OCI-LY7 (cell line): ENCODE measurements at regions not wholly inside any gene's neighbourhood (a gene's known extent, or its start where the extent isn't known, plus 50 kb on each side); places are given as distances from the start of the nearest gene placed in this dataset.

ENCODE experiments used
- BruUV-seq: library from RNA; stranded (reverse); fragments of 400-500 nt; replicated peaks from 2 replicates; lab custom pipeline; 2021; lab: Mats Ljungman, UMichigan
- CTCF ChIA-PET: fragments of 300-600 bp; sonication (Branson Sonifier 250); formaldehyde crosslinking; loops from one replicate; lab custom pipeline; 2022; ENCODE audit warnings: antibody characterized with exemption; ENCODE audit not compliant: unreplicated experiment; lab: Charles Lee
- POLR2A ChIA-PET: fragments of 300-600 bp; sonication (Branson Sonifier 250); formaldehyde crosslinking; loops from one replicate; lab custom pipeline; 2022; ENCODE audit warnings: antibody characterized with exemption; lab: Charles Lee
- DNase-seq: peaks from one replicate; pipeline ENCODE4 v3.0.0-alpha.2; 2015; ENCODE audit warnings: low spot score
- H2AFZ ChIP-seq: fragments of 200-600 bp; sonication (generic), shearing (Covaris generic); 2 replicates; pipeline ENCODE4 v1.6.1; 2014; ENCODE audit warnings: mild to moderate bottlenecking, antibody characterized with exemption, low read length, moderate library complexity
- H3K27ac ChIP-seq: fragments of 200-600 bp; sonication (generic); 2 replicates; pipeline ENCODE4 v1.5.1; 2014; ENCODE audit warnings: mixed run types, low read depth, mild to moderate bottlenecking, moderate library complexity, low read length, inconsistent platforms; ENCODE audit not compliant: poor library complexity, severe bottlenecking
- H3K36me3 ChIP-seq: fragments of 200-600 bp; sonication (generic); 2 replicates; pipeline ENCODE4 v1.6.1; 2014; ENCODE audit warnings: mild to moderate bottlenecking, antibody characterized with exemption, low read length, moderate library complexity, mixed read lengths; ENCODE audit not compliant: insufficient read depth
- H3K4me1 ChIP-seq: fragments of 200-600 bp; sonication (generic); 2 replicates; pipeline ENCODE4 v1.5.1; 2014; ENCODE audit warnings: mild to moderate bottlenecking, low read length; ENCODE audit not compliant: insufficient read depth, poor library complexity, severe bottlenecking
- H3K4me2 ChIP-seq: fragments of 200-600 bp; sonication (generic); 2 replicates; pipeline ENCODE4 v1.6.1; 2014; ENCODE audit warnings: mild to moderate bottlenecking, low read length
- H3K4me3 ChIP-seq: fragments of 200-600 bp; sonication (generic); 2 replicates; pipeline ENCODE4 v1.5.1; 2014; ENCODE audit warnings: mild to moderate bottlenecking, low read depth, low read length; ENCODE audit not compliant: poor library complexity, severe bottlenecking
- H3K79me2 ChIP-seq: fragments of 200-600 bp; sonication (generic); 2 replicates; pipeline ENCODE4 v1.6.1; 2016; ENCODE audit warnings: low read depth, mild to moderate bottlenecking, low read length, moderate library complexity, mixed read lengths; ENCODE audit not compliant: insufficient read depth
- H3K9me2 ChIP-seq: fragments of 200-600 bp; sonication (generic); 2 replicates; pipeline ENCODE4 v1.6.1; 2016; ENCODE audit warnings: mild to moderate bottlenecking, low read length, mixed read lengths; ENCODE audit not compliant: insufficient read depth
- H3K9me3 ChIP-seq: fragments of 200-600 bp; sonication (generic); 2 replicates; pipeline ENCODE4 v1.6.1; 2014; ENCODE audit warnings: mild to moderate bottlenecking, mixed run types, low read length, mixed read lengths
- H4K20me1 ChIP-seq: fragments of 200-600 bp; sonication (generic); 2 replicates; pipeline ENCODE4 v1.6.1; 2014; ENCODE audit warnings: mild to moderate bottlenecking, antibody characterized with exemption, low read length, moderate library complexity, mixed read lengths; ENCODE audit not compliant: insufficient read depth
- EZH2phosphoT487 ChIP-seq: fragments of 200-600 bp; sonication (generic); IDR thresholded peaks from 2 replicates; pipeline ENCODE4 v1.6.1; 2018; ENCODE audit warnings: low read depth, borderline replicate concordance, mild to moderate bottlenecking, mixed run types, antibody characterized with exemption, low read length, moderate library complexity, mixed read lengths
- intact Hi-C: fragments of 100-400 bp; cut with micrococcal nuclease; formaldehyde crosslinking; loops from one replicate; pipeline ENCODE4 v1.10.0; 2022; ENCODE audit not compliant: unreplicated experiment
- TF ChIP-seq, protein P1 (sequence below): fragments of 200-600 bp; sonication (generic); conservative IDR thresholded peaks from 2 replicates; pipeline ENCODE4 v1.5.1; 2014; ENCODE audit warnings: mild to moderate bottlenecking, antibody characterized with exemption, low read length, moderate library complexity, mixed read lengths

DNA sequence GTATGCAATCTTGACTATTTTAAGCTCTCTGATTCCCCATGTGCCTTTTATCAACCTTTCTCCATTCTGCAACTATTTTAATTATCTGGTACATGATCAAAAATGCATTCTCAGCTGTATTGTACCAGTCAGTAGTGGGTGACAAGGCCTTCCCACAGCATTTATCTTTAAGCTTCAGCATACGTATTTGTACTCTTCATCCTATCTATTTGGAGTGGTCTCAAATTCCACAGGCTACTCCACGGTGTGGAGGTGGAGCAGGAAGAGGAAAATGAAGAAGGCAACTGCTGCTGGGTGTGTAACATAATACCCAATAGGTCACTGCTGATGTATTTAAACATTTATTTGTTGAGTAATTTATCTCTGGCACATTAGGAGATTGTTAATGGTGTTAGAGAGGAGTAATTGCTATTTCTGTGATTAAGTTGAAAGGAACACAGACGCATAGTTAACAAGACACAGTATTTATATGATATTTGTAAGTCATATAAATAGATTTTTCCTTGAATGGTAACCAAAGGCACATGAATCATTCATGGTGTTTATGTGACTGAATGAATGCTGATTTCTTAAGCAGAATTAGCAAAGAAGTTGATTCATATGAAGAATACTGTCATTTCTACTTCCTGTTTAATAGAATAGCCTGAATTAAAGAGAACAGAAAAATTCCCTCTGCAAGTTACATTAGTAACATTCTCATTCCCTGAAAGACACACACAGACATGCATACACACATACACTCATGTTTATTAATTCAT lies 153.8 kb upstream of the NR3C1 start:
- DNase-seq, result no peak
- TF ChIP-seq, protein P1, sequence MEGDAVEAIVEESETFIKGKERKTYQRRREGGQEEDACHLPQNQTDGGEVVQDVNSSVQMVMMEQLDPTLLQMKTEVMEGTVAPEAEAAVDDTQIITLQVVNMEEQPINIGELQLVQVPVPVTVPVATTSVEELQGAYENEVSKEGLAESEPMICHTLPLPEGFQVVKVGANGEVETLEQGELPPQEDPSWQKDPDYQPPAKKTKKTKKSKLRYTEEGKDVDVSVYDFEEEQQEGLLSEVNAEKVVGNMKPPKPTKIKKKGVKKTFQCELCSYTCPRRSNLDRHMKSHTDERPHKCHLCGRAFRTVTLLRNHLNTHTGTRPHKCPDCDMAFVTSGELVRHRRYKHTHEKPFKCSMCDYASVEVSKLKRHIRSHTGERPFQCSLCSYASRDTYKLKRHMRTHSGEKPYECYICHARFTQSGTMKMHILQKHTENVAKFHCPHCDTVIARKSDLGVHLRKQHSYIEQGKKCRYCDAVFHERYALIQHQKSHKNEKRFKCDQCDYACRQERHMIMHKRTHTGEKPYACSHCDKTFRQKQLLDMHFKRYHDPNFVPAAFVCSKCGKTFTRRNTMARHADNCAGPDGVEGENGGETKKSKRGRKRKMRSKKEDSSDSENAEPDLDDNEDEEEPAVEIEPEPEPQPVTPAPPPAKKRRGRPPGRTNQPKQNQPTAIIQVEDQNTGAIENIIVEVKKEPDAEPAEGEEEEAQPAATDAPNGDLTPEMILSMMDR, result no peak
- no peak for TF ChIP-seq EZH2phosphoT487
- Histone ChIP-seq H4K20me1 (no peaks in the 10 kb centered on the region), H3K4me3 (no peak overlapping the region), H3K36me3 (no peaks in the 10 kb centered on the region), H3K4me2 (no peak overlapping the region), H2AFZ (no peak overlapping the region), H3K9me3 (no peaks in the 10 kb centered on the region), H3K9me2 (no peaks in the 10 kb centered on the region), H3K4me1 (no peaks in the 10 kb centered on the region), H3K79me2 (no peaks in the 10 kb centered on the region), H3K27ac (no peak overlapping the region)
- intact Hi-C loops, result no loop called here
- ChIA-PET POLR2A (interaction anchor here (0.6 kb wide), 1 partner anchor 25 kb away, joined by 3 read pairs; no protein-coding TSS in a partner anchor), CTCF (no interaction called here)
- no TSS peak for BruUV-seq

DNA sequence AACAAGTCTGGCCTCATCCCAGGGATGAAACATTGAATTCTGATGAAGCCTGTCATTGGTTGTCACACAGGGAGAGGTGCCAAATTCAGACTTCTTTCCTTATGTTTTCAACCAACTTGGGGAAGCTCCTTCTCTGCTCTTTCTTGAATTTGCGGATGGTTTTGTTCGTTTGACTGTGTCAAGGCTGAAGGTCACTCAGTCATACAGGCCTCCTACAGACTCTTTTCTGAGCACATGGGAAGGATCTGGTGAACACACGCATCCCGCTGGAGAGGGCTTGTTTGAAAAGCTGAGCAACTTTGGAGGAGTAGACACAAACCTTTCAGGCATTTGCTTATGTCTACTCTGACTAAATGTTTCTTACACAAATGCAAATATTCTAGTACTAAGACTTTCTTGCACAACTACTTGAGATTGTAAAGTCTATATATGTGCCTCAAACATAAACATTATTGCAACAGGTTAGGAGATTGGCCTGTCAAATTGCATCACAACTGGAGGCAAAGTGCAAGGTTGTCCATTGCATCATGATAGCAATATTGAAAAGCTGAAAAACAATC lies 151.5 kb upstream of the NR3C1 start:
- Histone ChIP-seq H2AFZ (peak overlapping the region; percentile 7; the same call in 1 of the 2 replicates), H4K20me1 (no peaks in the 10 kb centered on the region), H3K27ac (no peak overlapping the region), H3K9me3 (no peaks in the 10 kb centered on the region), H3K36me3 (no peaks in the 10 kb centered on the region), H3K79me2 (no peaks in the 10 kb centered on the region), H3K9me2 (no peaks in the 10 kb centered on the region), H3K4me3 (no peak overlapping the region), H3K4me2 (no peak overlapping the region), H3K4me1 (no peaks in the 10 kb centered on the region)
- BruUV-seq, result no TSS peak
- CTCF ChIA-PET, result no interaction called here
- POLR2A ChIA-PET, result interaction anchor here (1.0 to 1.8 kb wide), 3 partner anchors 9 to 15 kb away, joined by 3 to 6 read pairs (median 3); no protein-coding TSS in a partner anchor
- DNase-seq, result no peak
- no peak for TF ChIP-seq EZH2phosphoT487
- TF ChIP-seq, protein P1, result no peak
- intact Hi-C loops, result no loop called here
